ENCODE measurements at regions not wholly inside any gene's neighbourhood (a gene's known extent, or its start where the extent isn't known, plus 50 kb on each side); places are given as distances from the start of the nearest gene placed in this dataset.

DNA sequence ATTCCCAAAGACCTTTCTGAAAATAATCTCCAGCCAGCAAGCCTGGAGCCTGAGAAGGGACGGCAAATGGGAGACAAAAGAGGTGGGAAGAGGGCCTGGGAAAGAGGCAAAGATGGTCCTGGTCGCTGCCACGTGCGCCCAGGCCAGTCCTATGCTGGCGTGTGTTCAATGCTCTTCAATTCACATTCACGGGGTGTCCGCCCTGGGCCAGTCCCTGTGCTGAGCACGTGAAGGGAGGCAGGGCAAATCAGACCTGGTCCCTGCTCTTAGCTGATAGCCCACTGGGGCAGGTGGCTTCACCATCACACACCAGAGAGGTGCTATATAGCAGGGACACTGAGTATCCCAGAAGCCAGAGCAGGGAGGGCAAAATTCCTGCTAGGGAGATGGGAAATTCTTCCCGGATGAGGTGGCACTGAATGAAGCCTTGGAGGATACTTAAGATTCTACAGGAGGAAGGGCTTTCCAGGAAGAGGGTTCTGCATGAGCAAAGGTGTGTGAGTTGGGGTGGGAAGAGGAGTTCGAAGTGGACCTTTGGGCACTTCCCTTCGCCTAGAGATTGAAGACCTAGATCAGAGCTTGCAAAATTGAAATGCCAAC lies 148.2 kb downstream of the CHST1 start:
- no peak for DNase-seq

DNA sequence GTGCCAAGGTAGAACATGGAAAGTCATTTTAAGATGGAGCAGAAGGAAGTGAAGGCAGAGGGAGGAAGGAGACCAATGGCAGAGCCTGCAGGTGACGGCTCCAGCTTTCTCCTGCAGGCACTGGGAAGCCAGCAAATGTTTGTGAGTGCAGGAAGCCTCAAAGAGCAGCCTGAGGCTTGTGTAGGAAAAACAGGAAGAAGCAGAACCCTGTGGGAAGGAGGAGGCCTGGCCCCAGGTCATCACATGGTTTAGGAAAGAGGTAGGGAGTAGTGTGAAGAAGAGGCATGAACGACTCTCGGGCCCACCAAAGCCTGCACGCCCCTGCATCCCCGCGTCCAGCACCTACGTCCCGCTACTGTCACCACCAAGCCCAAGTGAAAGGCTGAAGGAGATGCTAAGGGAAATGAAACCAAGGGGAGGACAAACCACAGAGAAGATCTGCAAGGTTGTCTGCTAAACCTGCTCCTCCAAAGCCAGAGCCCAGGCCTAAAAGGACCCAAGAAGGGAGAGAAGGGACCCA lies 151.5 kb downstream of the CHST1 start:
- no peak for DNase-seq

DNA sequence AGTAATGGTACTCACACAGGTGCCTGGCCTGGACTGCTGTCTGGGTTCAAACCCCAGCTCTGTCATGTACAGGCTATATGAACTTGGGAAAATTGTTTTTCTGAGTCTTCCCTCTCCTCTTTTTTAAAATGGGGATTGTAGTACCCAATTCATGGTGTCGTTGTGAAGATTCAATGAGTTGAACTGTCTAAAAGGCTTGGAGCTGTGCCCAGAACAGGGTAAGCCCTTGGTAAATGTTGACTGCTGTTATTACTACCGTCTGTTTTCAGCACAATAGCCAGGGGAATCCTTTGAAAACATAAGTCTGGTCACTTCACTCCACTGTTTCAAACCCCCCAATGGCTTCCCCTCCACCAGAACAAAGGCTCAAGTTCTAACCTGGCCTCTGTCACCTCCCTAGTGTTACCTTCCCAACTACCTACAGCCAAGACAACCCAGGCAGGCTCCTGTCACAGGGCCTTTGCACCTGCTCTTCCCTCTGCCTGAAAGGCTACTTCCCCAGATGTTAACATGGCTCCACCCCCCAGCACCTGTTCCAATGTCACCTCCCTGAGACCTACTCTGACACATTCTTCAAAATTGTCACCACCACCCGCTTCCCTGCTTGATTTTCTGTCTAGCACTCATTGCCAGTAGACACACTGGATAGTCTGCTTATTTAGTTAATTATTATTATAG lies 152.8 kb downstream of the CHST1 start:
- DNase-seq = peak; percentile 15

DNA sequence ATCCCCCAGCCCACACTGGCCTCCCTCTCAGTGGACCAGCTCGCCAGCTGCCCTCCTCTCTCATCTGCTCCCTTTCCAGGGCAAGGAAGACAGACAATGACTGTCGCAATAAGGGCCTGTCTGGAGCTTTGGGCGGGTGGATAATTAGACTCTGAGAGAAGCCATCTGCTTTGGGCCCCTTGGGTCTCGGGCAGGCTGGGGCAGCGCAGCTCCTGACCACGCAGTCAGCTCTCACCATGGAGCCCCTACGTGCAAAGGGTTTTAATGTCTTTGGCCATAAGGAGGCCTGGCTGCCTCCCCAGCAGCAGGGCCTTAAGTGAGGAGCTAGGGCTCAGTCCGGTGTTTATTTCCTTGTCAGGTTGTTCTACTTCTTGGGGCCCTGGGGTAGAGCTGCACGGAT lies 153.9 kb downstream of the CHST1 start:
- DNase-seq = no peak

DNA sequence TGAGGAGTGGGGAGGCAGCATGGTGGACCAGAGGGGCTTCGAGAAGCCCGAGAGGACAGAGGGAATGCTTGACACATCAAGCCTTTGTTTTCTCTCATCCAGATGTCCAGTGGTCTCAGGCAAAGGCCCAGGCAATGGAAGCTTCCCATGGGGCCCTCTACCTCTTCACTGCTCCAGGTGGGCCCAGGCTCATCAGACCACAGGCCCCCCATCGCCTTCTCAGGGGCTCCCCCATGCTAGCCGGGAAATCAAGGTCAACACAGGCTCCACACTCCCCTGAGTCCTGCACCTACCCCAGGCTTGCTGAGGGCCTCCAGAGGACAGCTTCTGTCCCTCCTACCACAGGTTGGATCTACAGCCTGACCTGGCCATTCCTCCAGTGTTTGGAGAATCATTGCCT lies 157.5 kb downstream of the CHST1 start:
- no peak for DNase-seq

DNA sequence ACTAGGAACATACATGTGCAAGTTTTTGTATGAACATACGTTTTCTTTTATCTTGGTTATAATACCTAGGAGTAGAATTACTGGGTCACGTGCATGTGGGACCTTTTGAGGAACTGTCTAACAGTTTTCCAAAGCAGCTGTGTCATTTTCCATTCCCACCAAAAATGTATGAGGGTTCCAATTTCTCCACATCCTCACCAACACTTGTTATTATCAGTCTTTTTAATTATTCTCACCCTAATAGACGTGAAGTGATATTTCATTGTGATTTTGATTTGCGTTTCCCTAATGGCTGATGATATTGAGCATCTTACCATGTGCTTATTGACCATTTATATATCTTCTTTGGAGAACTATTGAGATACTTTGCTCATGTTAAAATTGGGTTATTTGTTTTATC lies 162.1 kb downstream of the CHST1 start:
- no peak for DNase-seq

DNA sequence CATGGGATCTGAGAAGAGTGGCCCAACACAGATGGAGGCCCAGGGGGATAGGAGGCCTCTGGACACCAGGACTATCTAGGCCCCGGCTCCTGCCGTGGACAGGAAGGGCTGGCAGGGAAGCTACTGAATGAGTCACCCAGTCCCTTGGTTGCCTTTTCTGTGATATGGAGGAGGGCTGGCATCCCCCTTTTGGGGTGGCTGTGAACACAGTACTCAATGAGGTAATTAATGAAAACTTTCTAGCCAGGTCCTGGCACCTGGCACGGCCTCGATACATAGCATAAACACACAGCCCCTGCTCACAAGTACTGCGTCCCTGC lies 163.2 kb downstream of the CHST1 start:
- no peak for DNase-seq

DNA sequence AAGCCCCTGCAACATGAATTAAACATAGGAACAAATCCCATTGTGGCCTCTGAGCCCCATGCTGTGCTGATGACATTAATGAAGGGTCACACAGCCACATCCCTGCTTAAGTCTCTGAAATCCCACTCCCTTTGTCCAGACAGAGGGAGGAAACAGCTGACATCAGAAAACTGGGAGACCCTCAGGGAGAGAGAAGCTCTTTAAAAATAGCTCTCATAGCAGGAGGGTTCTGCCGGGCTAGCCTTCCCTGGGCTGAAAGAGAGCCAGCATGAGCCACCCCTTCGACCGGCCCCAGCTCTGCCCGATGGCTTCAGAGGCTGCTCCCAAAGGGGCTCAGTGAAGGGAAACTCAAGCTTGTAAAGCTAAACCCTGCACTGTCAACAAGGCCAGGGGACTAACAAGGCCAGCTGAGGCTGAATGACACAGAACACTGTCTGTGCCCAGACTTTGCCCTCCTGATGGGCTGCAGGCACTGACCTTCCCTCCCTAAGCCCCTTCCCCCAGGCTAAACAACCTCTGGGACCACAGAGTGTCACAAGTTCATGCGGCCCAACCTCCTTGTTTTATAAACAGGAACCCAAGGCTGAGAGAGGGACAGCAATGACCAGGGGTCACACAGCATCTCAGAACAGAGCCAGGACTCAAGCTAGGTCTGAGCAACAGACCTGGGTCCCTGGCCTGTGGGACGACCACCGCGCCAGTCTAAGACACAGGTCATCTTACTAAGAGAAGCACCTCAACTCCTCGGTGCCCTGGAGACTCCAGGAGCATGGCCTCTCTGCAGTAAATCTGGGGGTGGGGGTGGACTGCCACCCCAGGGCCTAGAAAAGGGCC lies 163.8 kb downstream of the CHST1 start:
- no peak for DNase-seq

DNA sequence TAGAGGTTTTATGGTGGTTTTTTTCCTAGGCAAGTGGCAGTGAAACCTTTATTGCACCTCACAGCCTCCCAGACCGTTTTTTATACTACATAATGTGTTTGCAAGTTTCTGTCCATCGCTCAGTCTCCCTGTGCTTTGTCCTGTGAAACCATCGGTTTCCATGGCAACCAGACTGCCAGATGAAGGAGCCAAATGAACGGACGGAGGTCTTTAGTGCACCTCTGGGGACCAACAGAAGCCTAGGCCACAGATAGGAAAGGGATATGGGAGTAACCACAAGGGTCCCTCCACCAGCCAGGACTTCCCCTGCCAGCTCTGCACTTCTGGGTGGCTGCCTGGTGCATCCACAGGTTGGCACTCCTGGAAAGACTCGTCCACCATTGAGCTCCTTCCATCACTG lies 165.0 kb downstream of the CHST1 start:
- DNase-seq = no peak

DNA sequence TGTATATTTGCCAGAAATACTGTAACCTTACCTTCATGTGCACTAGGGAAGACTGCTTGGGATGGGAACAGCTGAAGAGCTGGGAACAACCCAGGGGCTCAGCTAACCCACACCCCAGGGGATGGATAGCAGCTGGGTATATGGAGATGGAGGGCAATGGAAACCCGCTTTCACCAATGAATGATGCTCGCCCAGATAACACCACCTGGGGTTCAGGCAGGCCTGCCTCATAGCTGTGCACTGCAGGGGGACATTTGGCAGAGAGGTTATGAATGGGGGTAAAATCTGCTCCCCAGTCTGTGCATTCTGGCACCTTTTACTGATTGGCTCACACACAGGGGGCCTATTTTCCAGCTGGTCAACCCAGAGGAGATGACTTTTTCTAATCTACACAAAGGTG lies 170.7 kb downstream of the CHST1 start:
- no peak for DNase-seq

DNA sequence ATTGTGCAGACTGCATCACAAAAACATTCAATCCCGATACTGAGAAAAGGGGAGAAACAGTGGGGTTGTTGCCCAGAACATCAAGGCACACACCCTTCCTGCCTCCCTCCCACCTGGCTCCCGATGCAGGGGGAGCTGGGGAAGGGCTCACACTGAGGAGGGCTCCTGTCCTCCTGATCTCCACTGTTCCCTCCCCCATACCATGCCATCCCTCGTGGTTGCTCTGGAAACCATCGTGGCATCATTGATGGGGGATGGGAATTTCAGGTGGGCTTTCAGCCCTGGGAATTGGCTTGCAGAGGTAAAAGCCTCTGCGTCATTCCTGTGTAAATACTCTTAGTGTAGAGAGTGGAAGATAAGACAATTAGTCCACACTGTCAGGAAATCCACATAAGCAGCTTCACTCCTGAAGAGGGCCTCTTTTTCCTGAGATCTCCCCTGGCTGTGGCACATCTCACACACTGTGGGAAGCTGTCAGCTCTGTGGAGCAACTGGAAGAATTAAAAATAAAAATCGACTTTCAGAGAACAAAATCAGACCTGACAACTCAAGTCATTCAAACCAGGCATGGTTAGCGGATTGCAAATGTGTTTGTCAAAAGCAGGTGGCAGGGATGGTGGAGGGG lies 176.0 kb downstream of the CHST1 start:
- DNase-seq = peak; percentile 37

DNA sequence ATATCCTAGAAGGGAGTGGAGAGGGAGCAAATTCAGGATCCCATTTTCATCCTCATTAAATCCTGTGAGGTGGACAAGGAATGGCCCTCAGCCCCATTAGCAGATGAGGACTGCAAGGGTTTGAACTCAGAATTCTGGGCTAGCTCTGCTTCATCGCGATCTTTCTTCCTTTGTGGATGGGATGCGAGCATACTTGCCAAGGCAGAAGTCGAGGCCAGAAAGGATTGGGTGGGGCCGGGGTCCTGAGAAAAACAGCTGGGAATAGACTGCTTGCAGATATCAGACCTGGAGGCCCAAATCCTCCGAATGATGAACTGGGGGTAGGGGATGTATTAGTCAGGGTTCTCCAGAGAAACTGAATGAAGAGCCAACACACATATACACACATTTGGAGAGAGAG lies 179.0 kb downstream of the CHST1 start:
- no peak for DNase-seq

DNA sequence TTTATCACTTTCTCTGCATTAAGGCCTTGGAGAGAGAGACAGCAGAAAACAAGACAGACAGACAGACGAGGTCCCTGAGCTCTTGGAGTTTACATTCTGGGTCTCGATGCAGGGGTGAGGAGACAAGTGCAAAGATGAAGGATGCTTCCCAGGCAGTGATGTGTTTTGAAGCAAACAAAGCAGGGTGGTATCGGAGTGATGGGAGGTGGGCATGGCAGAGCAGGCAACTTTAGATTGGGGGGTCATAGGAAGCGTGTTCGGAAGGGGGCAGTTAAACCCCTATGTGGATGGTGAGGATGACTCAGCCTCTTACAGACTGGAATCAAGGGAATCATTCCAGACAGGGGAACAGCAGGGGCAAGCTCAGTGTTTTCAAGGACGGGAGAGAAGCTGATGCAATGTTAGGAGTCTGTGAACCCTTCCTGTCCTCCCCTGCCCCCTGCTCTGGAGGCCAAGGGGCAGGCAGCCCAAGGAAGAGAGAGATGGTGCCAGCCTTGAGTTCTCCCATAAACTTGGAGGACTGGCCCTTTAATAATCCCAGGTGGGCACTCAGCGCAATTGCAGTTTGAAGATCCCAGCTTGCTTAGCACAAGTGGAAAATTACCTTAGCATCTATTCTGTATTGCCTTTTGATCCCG lies 180.2 kb downstream of the CHST1 start:
- peak; percentile 14 for DNase-seq

DNA sequence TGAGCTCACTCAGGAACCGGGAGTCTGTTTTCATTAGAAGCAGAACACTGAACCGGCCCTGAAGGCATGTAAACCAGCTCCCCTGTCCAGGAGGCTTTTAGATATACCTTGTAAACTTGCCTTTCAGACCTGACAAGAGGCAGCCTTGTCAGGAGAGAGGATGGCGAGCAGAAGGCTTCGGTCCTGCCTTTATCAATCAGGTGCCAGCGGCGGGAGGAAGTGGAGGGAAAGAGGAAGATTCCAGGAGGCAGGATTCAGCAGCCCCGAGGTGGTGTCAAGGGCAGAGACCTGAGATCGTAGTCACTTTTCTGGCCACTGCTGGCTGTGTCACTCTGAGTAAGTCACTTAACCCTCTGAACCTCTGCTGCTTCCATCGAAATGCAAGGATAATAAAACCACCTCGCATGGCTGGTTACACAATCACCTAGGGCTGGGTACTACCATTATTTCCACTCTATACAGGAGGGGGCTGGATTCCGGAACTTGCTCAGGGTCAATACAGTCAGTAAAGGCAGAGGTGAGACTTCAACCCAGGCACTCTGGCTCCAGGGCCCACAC lies 181.0 kb downstream of the CHST1 start:
- DNase-seq = no peak

DNA sequence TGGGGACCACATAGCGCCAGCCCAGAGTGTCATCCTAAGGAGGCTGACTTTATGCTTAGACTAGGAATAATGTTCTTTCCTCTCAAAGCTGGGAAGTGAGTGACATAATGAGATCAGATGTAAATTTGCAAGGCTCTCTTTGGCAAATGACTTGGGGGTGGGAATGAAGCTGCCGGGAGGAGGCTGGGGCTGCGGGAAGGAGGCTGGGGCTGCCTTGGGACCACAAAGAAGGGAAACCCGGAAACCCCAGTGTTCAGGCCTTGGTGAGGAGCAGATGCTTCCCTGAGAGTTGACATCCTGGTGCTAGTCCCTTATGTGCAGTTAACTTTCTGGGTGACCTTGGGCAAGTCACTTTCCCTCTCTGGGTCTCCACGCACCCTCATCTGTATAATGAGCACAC lies 182.0 kb downstream of the CHST1 start:
- DNase-seq = no peak

DNA sequence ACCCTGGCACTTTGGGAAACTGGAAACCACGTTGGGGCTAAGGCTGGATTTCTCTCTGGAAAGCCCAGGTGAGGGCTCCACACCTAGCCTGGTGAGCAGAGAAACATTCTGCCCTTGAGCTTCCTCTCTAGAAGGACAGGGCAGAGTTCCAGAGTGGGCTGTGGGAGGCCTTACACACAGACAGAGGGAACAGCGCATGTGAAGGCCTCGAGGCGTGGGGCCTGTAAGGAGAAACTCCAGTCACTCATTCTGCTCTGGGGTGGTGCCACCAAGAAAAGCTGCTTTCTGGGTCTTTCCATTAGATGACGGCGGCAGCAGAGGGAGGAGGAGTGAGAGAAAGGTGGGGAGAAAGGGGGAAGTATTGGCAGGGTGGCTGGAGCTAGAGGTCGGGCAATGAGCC lies 183.1 kb downstream of the CHST1 start:
- no peak for DNase-seq

DNA sequence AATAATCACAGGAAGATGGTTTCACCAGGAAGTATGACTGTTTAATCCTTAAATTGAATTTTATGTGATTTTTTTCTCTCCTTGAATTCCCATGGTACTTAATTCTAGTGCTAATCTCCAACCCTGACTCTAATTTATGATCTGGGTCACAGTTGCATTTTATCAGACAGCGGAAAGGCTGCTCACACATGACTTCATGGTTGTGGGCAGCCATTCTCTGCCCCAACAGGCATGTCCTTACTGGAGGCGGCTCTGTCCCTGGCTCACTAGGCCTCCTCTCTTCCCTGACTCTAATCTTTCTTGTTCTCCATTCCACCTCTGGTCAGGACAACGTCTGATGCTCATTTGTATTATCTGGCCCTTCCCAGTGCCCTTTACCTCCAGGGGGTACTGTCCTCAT lies 184.4 kb downstream of the CHST1 start:
- DNase-seq = no peak

DNA sequence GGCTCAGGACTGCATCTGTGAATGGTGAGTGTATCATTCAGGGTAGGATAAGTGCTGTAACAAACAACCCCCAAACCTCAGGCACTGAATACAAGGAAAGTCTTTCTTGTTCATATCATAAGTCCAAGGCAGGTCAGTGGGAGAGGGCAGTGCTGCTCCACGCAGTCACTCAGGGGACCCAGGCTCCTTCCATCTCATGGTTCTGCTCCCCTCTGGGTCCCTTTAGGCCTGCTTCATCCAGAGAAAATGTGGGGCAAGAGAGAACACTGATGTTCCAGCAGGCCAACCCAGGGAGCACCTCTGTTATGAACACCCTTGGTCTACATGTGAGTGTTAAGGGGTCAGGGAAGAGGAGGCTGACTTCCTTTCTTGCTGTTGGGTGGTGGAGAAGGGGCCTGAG lies 187.8 kb downstream of the CHST1 start:
- DNase-seq = no peak

DNA sequence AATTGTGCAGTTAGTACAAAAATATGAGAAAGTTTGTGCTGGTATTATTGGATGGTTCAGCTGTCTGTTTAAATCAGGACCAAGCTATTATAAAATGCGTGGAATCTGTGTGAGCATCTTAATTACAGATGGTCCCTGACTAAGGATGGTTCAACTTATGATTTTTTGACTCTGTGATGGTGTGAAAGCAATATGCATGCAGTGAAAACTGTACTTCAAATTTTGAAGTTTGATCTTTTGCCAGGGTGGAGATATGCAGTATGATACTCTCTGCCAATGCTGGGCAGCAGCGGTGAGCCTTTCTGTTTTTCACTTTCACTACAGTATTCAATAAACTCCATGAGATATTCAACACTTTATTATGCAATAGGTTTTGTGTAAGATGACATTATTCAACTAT lies 189.3 kb downstream of the CHST1 start:
- DNase-seq = no peak

DNA sequence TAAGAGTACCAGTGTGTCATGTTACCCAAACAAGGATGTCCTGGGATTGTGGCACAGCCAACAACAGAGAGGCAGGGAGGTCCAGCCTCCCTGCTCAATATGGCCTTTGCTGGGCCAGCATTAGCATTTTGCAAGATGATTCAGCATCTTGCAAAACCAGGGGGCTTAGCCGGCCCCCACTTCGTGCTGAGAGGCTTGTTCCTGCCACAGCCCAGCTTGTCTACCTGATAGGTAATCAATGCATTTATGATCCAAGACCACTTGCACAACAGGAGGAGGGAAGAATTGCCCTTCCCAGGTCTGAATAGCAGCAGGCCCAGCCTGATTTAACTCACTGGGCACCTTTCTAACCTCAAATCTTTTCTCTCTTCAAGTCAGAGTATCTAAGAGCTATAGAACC lies 189.0 kb upstream of the SYT13 start:
- DNase-seq = no peak

DNA sequence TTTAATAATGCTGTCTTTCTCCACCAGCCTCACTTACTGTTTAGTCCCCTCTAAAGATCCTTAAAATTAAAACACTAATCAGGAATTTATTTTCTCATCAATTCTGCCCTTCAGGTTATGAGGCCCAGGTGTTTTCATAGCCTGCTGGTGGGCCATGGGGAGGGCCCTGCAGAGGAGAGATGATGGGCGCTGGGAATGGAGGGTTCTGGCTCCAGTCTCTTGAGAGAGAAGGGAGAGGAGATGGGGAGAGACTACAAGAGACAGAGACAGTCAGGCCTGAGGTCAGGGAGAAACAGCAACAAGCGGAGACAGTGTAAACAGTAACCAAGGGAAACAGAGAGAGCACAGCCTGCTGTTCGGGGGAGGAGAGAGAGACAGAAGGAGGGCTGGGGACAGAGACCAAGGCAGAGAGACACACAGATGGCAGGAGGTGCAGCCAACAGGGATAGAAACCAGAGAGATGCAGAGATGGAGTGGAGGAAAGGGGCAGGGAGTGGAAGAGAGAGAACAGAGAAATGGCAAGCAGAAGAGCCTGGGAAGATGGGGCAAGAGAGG lies 187.3 kb upstream of the SYT13 start:
- DNase-seq = no peak

DNA sequence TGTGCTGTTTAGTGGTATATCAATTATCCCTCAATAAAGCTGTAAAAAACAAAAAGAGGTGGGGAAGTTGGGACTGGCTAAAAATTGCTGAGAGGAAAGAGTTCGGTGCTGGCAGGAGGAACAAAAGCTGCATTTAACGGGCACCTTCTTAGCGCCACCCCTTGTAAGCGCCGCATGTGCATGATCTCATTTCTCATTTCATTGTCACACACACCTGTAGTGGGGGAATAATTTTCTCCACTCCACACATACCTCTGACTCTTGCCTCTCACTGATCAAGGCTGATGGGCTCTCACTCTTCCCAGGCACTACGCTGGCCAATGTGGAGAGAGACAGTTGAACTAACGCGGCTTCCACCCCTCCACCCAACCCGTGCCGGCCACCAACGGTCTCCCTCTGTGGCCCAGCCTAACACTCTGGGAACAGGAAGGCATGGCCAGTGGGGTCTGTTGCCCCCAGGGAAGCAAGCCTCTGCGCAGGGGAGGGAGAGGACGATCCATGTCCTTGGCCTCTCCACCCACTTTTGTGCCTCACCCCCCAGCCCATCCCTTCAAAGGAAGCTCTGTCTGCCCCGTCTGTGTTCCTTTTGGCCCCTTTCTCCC lies 186.7 kb upstream of the SYT13 start:
- no peak for DNase-seq
